Activated CD8-positive, alpha-beta T cell treated with anti-CD3 and anti-CD28 coated beads for 36 hours (primary cell): ENCODE measurements at regions not wholly inside any gene's neighbourhood (a gene's known extent, or its start where the extent isn't known, plus 50 kb on each side); places are given as distances from the start of the nearest gene placed in this dataset.
"Not testable (repeated sequence)": the region's sequence is repeated elsewhere in the genome, so short reads cannot be mapped to it uniquely, and the experiment has no call there.

Experiments used
- ATAC-seq: fragments of 200-7000 bp; cut with Tn5 transposase; one replicate; pipeline ENCODE4 v1.10.0; 2021; ENCODE audit warnings: mild to moderate bottlenecking, moderate library complexity
- CTCF ChIA-PET: fragments of 350-600 bp; sonication (Branson Sonifier 250); formaldehyde crosslinking; loops from one replicate; lab custom pipeline; 2021; ENCODE audit warnings: antibody characterized with exemption; lab: Charles Lee
- POLR2A ChIA-PET: fragments of 350-600 bp; sonication (Branson Sonifier 250); formaldehyde crosslinking; loops from one replicate; lab custom pipeline; 2021; ENCODE audit warnings: antibody characterized with exemption; lab: Charles Lee
- DNase-seq: peaks from one replicate; pipeline ENCODE4 v3.0.0-alpha.2; 2020
- H3K27ac Mint-ChIP-seq: one replicate; pipeline ENCODE4 v1.8.0; 2021; ENCODE audit warnings: mild to moderate bottlenecking, mixed read lengths
- H3K27me3 Mint-ChIP-seq: one replicate; pipeline ENCODE4 v1.8.0; 2021; ENCODE audit warnings: mixed read lengths
- H3K36me3 Mint-ChIP-seq: one replicate; pipeline ENCODE4 v1.8.0; 2021; ENCODE audit warnings: low read depth, mixed read lengths
- H3K4me1 Mint-ChIP-seq: one replicate; pipeline ENCODE4 v1.8.0; 2021; ENCODE audit warnings: low read depth, mixed read lengths
- H3K4me3 Mint-ChIP-seq: one replicate; pipeline ENCODE4 v1.8.0; 2021; ENCODE audit warnings: mild to moderate bottlenecking, moderate library complexity, mixed read lengths
- H3K9me3 Mint-ChIP-seq: one replicate; pipeline ENCODE4 v1.8.0; 2021; ENCODE audit warnings: mixed read lengths
- CTCF ChIP-seq: fragments of 200-600 bp; IDR thresholded peaks from one replicate; pipeline ENCODE4 v1.8.0; 2022; ENCODE audit warnings: antibody characterized with exemption, mild to moderate bottlenecking
- intact Hi-C: fragments of 100-400 bp; cut with micrococcal nuclease; formaldehyde crosslinking; loops from one replicate; pipeline ENCODE4 v1.10.0; 2022

- Mint-ChIP-seq H3K9me3 (no peaks in the 10 kb centered on the region), H3K4me1 (no peaks in the 10 kb centered on the region), H3K27me3 (peaks cover 2% of the 10 kb centered on the region), H3K4me3 (no peak overlapping the region), H3K36me3 (no peaks in the 10 kb centered on the region), H3K27ac (no peak overlapping the region)
- DNase-seq = no peak
- POLR2A ChIA-PET = no interaction called here
- intact Hi-C loops = no loop called here
- ATAC-seq = no peak
- CTCF ChIA-PET = no interaction called here
- no peak for TF ChIP-seq CTCF
These were observed 128.6 kb downstream of the IPO8 start for GRCh38 chr12:30567082-30567481.

- Mint-ChIP-seq H3K36me3 (no peaks in the 10 kb centered on the region), H3K4me3 (no peak overlapping the region), H3K27me3 (peaks cover 2% of the 10 kb centered on the region), H3K27ac (no peak overlapping the region), H3K4me1 (no peaks in the 10 kb centered on the region), H3K9me3 (peaks cover 9% of the 10 kb centered on the region)
- intact Hi-C loops = no loop called here
- TF ChIP-seq CTCF = no peak
- ChIA-PET CTCF (no interaction called here), POLR2A (no interaction called here)
- DNase-seq (no peak), ATAC-seq (no peak)
These were observed 131.3 kb downstream of the IPO8 start for GRCh38 chr12:30564394-30564793.

DNA sequence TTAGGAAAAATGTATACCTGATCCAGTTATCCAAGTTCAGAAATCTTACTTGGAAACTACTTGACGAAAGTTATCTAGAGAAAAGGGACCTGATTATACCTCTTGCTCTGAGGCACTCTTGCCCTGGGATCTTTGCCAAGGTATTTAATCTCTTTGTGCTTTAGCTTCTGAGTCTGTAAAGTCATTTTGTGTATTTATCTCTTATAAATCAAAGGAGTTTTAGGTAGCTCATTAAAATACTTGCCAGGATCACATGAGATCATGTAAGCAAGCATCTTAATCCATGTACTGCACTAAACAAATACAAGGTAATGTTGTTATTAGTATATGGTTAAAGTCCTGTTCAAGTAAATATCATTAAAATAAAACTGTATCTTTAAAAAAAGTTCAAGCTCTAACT, 147.5 kb downstream of the IPO8 start:
- no peak overlapping the region for H3K27ac Mint-ChIP-seq
- no peak for DNase-seq
- H3K36me3 Mint-ChIP-seq = no peaks in the 10 kb centered on the region
- peaks cover 1% of the 10 kb centered on the region for H3K9me3 Mint-ChIP-seq
- no peak for ATAC-seq
- no peaks in the 10 kb centered on the region for H3K4me1 Mint-ChIP-seq
- ChIA-PET POLR2A (no interaction called here), CTCF (no interaction called here)
- H3K27me3 Mint-ChIP-seq = peaks cover 4% of the 10 kb centered on the region
- intact Hi-C loops = no loop called here
- no peak overlapping the region for H3K4me3 Mint-ChIP-seq
- TF ChIP-seq CTCF = no peak

- peaks cover 4% of the 10 kb centered on the region for H3K27me3 Mint-ChIP-seq
- intact Hi-C loops = no loop called here
- H3K4me3 Mint-ChIP-seq = no peak overlapping the region
- no peak for TF ChIP-seq CTCF
- H3K36me3 Mint-ChIP-seq = no peaks in the 10 kb centered on the region
- peaks cover 8% of the 10 kb centered on the region for H3K9me3 Mint-ChIP-seq
- POLR2A ChIA-PET = no interaction called here
- H3K4me1 Mint-ChIP-seq = no peaks in the 10 kb centered on the region
- H3K27ac Mint-ChIP-seq = no peak overlapping the region
- DNase-seq (no peak), ATAC-seq (no peak)
- CTCF ChIA-PET = no interaction called here
These were observed 149.5 kb downstream of the IPO8 start for GRCh38 chr12:30546121-30546520.

DNA sequence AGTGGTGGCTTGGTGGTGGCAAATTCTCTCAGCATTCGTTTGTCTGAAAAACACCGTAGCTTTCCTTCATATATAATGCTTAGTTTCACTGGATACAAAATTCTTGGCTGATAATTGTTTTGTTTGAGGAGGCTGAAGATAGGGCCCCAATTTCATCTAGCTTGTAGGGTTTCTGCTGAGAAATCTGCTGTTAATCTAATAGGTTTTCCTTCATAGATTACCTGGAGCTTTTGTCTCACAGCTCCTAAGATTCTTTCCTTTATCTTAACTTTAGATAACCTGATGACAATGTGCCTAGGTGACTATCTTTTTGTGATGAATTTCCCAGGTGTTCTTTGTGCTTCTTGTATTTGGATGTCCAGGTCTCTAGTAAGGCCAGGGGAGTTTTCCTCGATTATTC, 151.0 kb downstream of the IPO8 start:
- H3K27ac Mint-ChIP-seq, H3K4me1 Mint-ChIP-seq, DNase-seq, CTCF ChIA-PET, ATAC-seq, POLR2A ChIA-PET, H3K4me3 Mint-ChIP-seq, intact Hi-C loops, H3K27me3 Mint-ChIP-seq, H3K36me3 Mint-ChIP-seq: not testable (repeated sequence)
- H3K9me3 Mint-ChIP-seq = peaks cover 12% of the 10 kb centered on the region

DNA sequence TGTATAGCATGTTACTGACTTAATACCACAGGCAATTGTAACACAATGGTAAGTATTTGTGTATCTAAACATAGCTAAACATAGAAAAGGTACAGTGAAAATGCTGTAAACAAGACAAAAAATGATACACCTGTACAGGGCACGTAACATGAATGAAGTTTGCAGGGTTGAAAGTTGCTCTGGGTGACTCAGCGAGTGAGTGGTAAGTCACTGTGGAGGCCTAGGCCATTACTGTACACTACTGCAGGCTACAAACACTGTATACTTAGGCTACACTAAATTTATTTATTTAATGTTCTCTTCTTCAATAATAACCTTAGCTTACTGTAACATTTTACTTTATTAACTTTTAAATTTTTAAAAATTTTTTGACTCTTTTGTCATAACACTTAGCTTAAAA, 158.4 kb downstream of the IPO8 start:
- CTCF ChIA-PET = no interaction called here
- no peak for TF ChIP-seq CTCF
- no peak for DNase-seq
- Mint-ChIP-seq H3K4me1 (no peaks in the 10 kb centered on the region), H3K27me3 (peaks cover under 1% of the 10 kb centered on the region), H3K4me3 (no peak overlapping the region), H3K36me3 (no peaks in the 10 kb centered on the region), H3K27ac (no peak overlapping the region), H3K9me3 (peaks cover 11% of the 10 kb centered on the region)
- intact Hi-C loops = no loop called here
- no peak for ATAC-seq
- POLR2A ChIA-PET = no interaction called here
